Lower lobe of right lung (tissue), 2 donors: ENCODE measurements at regions not wholly inside any gene's neighbourhood (a gene's known extent, or its start where the extent isn't known, plus 50 kb on each side); places are given as distances from the start of the nearest gene placed in this dataset.

Experiments
- ATAC-seq, 2 donors: fragments of 200-7000 bp; cut with Tn5 transposase; one replicate each; pipeline ENCODE4 v1.9.1; 2020 to 2022; ENCODE audit warnings: mild to moderate bottlenecking in 2 of 2, moderate library complexity in 2 of 2
- DNase-seq: peaks from one replicate; pipeline ENCODE4 v3.0.0-alpha.2; 2020
- H3K27ac ChIP-seq: fragments of 200-600 bp; one replicate; pipeline ENCODE4 v1.8.0; 2022
- H3K27me3 ChIP-seq: fragments of 200-600 bp; one replicate; pipeline ENCODE4 v1.8.0; 2022; ENCODE audit warnings: low read depth
- H3K36me3 ChIP-seq: fragments of 200-600 bp; one replicate; pipeline ENCODE4 v1.8.0; 2022; ENCODE audit warnings: mild to moderate bottlenecking
- H3K4me1 ChIP-seq: fragments of 200-600 bp; one replicate; pipeline ENCODE4 v1.8.0; 2022
- H3K4me3 ChIP-seq: fragments of 200-600 bp; one replicate; pipeline ENCODE4 v1.8.0; 2022; ENCODE audit warnings: mild to moderate bottlenecking
- H3K9me3 ChIP-seq: fragments of 200-600 bp; one replicate; pipeline ENCODE4 v1.8.0; 2022
- intact Hi-C: fragments of 100-400 bp; cut with DNase I; formaldehyde crosslinking; loops from one replicate; pipeline ENCODE4 v1.11.0; 2022
- TF ChIP-seq, protein P1 (sequence below): fragments of 200-600 bp; IDR thresholded peaks from one replicate; pipeline ENCODE4 v1.8.0; 2022; ENCODE audit warnings: antibody characterized with exemption, mild to moderate bottlenecking
- donor health status: DM: no; HTN: yes; CAD: no; lungs with severe emphysema.

GRCh38 chr4:16450724-16451123, 224.5 kb upstream of the TAPT1 start:
- Histone ChIP-seq H3K27ac (no peak overlapping the region), H3K36me3 (no peaks in the 10 kb centered on the region), H3K4me3 (no peak overlapping the region), H3K4me1 (no peaks in the 10 kb centered on the region), H3K9me3 (no peaks in the 10 kb centered on the region), H3K27me3 (no peaks in the 10 kb centered on the region)
- intact Hi-C loops, result no loop called here
- no peak for DNase-seq
- ATAC-seq, result no peak
- TF ChIP-seq, protein P1, sequence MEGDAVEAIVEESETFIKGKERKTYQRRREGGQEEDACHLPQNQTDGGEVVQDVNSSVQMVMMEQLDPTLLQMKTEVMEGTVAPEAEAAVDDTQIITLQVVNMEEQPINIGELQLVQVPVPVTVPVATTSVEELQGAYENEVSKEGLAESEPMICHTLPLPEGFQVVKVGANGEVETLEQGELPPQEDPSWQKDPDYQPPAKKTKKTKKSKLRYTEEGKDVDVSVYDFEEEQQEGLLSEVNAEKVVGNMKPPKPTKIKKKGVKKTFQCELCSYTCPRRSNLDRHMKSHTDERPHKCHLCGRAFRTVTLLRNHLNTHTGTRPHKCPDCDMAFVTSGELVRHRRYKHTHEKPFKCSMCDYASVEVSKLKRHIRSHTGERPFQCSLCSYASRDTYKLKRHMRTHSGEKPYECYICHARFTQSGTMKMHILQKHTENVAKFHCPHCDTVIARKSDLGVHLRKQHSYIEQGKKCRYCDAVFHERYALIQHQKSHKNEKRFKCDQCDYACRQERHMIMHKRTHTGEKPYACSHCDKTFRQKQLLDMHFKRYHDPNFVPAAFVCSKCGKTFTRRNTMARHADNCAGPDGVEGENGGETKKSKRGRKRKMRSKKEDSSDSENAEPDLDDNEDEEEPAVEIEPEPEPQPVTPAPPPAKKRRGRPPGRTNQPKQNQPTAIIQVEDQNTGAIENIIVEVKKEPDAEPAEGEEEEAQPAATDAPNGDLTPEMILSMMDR, result no peak

DNA sequence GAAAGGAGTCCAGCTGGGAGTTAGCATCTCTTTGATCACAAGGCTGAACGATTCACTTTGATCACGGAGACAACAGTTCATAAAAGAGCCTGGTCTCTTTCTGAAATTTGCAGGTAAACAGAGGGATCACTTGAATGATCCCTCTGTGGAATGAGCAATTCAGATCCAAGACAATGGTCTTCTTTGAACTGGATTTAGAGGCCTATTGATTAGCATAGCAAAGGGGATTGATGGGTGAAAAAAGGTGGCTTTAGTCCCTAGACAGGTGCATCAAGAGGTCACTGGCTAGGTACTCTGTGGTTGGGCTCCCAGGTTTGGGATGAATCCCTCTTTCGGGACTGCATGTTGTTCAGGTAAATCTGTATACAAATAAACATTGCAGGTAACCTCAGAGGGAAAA, 223.8 kb upstream of the TAPT1 start:
- H3K27me3 ChIP-seq, result no peaks in the 10 kb centered on the region
- TF ChIP-seq, protein P1, result no peak
- no peaks in the 10 kb centered on the region for H3K4me1 ChIP-seq
- DNase-seq (no peak), ATAC-seq (no peak)
- H3K27ac ChIP-seq, result no peak overlapping the region
- H3K9me3 ChIP-seq, result no peaks in the 10 kb centered on the region
- H3K36me3 ChIP-seq, result no peaks in the 10 kb centered on the region
- intact Hi-C loops, result no loop called here
- no peak overlapping the region for H3K4me3 ChIP-seq

- DNase-seq, result no peak
- Histone ChIP-seq H3K27ac (no peak overlapping the region), H3K4me1 (no peaks in the 10 kb centered on the region), H3K4me3 (no peak overlapping the region), H3K36me3 (no peaks in the 10 kb centered on the region), H3K27me3 (no peaks in the 10 kb centered on the region), H3K9me3 (no peaks in the 10 kb centered on the region)
- ATAC-seq, result no peak
- TF ChIP-seq, protein P1, result no peak
- intact Hi-C loops, result loop anchor here (10.0 kb wide), 1 partner anchor 165 kb away; no protein-coding TSS in a partner anchor
Observed at GRCh38 chr4:16449406-16449805, 223.1 kb upstream of the TAPT1 start.

DNA sequence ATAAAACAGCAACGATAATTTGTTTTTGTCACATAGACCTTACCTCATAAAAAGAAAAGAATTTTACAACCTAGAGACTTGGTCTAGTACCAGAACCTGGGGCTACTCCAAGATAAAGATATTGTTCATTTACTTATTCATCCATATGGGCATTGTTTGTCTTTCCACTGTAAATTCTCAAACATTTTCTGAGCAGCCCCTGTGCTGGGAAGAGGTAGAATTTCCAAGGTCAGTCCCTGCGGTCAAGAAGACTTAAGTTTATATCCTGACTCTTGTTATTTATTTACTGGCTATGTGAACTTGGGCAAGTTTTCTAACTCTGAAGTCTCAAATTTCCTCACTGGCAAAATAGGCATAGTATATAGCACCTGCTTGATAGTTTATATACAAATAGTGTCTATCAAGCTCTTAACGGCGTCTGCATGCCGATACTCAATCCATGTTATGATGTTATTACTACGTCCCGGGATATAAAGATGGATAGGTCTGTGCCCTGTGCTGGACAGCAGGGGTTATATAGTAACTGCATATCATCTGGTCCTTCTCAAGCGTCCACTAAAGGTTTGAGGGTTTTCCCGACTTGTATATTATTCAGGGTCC, 222.1 kb upstream of the TAPT1 start:
- Histone ChIP-seq H3K9me3 (no peaks in the 10 kb centered on the region), H3K4me1 (no peaks in the 10 kb centered on the region), H3K27me3 (no peaks in the 10 kb centered on the region), H3K27ac (no peak overlapping the region), H3K36me3 (no peaks in the 10 kb centered on the region), H3K4me3 (no peak overlapping the region)
- intact Hi-C loops, result loop anchor here (10.0 kb wide), 1 partner anchor 164 kb away; no protein-coding TSS in a partner anchor
- TF ChIP-seq, protein P1, result no peak
- ATAC-seq (no peak), DNase-seq (no peak)

DNA sequence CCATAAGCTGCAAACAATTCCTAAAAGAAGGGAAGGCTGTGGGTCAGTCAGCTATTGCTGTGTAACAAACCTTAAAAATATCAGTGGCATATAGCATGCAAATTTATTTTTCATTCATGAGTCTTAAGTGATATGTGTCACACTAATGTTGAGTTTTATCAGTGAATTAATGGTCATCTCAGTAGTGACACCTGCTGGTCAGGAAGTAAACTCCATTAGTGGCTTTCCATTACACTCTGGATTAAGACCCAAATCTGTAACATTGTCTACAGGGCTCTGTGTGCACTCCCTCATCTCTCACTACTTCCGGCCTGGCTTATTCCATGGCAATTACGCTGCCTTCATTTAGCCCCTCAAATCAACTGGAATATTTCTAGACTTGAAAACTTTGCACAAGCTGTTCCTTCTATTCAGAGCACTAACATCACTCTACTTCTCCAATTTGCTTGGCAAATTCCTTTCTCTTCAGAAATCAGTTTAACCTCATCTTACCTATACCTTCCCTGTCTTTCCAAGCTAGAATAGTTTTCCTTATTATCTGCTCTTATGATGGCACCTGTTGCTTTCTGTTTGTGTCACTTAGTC, 217.3 kb upstream of the TAPT1 start:
- no peaks in the 10 kb centered on the region for H3K4me1 ChIP-seq
- H3K27ac ChIP-seq, result no peak overlapping the region
- TF ChIP-seq, protein P1, result peak; percentile 73
- no peaks in the 10 kb centered on the region for H3K9me3 ChIP-seq
- no peaks in the 10 kb centered on the region for H3K27me3 ChIP-seq
- DNase-seq (no peak), ATAC-seq (peak; percentile 54 to 68)
- intact Hi-C loops, result loop anchor here (10.0 kb wide), 1 partner anchor 159 kb away; no protein-coding TSS in a partner anchor
- no peaks in the 10 kb centered on the region for H3K36me3 ChIP-seq
- H3K4me3 ChIP-seq, result no peak overlapping the region
